ENCODE measurements at regions not wholly inside any gene's neighbourhood (a gene's known extent, or its start where the extent isn't known, plus 50 kb on each side); places are given as distances from the start of the nearest gene placed in this dataset.

DNA sequence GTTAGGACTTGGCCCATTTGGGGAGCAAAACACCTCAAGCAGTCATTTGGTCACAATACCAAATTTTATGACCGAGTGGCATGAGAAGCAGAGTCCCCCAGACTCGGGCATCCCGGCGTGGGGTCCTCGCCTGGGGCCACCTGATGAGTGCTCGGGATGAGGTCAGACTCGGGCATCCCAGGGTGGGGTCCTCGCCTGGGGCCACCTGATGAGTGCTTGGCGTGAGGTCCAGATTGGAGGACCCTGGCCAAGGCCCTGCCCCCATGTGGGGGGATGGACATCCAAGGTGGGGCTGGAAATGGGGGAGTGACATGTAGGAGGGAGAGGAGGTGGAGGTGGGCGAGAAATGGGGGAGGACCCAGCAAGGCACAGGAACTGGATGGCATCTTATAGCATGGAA, 56.1 kb upstream of the CST7 start:
- no peaks in the 10 kb centered on the region for H3K79me2 ChIP-seq (ENCODE audit: insufficient read depth, low read length)
- Mint-ChIP-seq H3K9me3 (peaks cover 10 to 40% (median 19%) of the 10 kb centered on the region in 7 donors), H3K27me3 (ENCODE audit: low read depth in 3 of 3) (peaks cover 0 to 4% (median 0%) of the 10 kb centered on the region in 3 donors), H3K4me3 (no peak overlapping the region), H3K27ac (no peak overlapping the region), H3K36me3 (no peaks in the 10 kb centered on the region), H3K4me1 (no peaks in the 10 kb centered on the region)
- no peak overlapping the region for H2AFZ ChIP-seq (ENCODE audit: insufficient read depth, low read depth, low read length, poor library complexity, severe bottlenecking)
- H3K9me3 ChIP-seq (replicated peaks in 1 of 2; ENCODE audit: control insufficient read depth in 1 of 2, insufficient read depth in 1 of 2, low read length in 2 of 2) = peaks cover 6 to 40% of the 10 kb centered on the region in 2 donors
- H3K36me3 ChIP-seq (replicated peaks in 1 of 2; ENCODE audit: control insufficient read depth in 1 of 2, insufficient read depth in 2 of 2, low read length in 2 of 2) = no peaks in the 10 kb centered on the region
- no peak overlapping the region for H3K4me3 ChIP-seq (replicated peaks in 1 of 3; ENCODE audit: low read depth in 2 of 3, low read length in 3 of 3)
- H3K27ac ChIP-seq (ENCODE audit: low read depth in 1 of 2, low read length in 2 of 2) = no peak overlapping the region
- no peaks in the 10 kb centered on the region for H3K27me3 ChIP-seq (ENCODE audit: control insufficient read depth in 2 of 2, insufficient read depth in 2 of 2, low read length in 2 of 2)
- DNase-seq = no peak
- TF ChIP-seq, protein P1, sequence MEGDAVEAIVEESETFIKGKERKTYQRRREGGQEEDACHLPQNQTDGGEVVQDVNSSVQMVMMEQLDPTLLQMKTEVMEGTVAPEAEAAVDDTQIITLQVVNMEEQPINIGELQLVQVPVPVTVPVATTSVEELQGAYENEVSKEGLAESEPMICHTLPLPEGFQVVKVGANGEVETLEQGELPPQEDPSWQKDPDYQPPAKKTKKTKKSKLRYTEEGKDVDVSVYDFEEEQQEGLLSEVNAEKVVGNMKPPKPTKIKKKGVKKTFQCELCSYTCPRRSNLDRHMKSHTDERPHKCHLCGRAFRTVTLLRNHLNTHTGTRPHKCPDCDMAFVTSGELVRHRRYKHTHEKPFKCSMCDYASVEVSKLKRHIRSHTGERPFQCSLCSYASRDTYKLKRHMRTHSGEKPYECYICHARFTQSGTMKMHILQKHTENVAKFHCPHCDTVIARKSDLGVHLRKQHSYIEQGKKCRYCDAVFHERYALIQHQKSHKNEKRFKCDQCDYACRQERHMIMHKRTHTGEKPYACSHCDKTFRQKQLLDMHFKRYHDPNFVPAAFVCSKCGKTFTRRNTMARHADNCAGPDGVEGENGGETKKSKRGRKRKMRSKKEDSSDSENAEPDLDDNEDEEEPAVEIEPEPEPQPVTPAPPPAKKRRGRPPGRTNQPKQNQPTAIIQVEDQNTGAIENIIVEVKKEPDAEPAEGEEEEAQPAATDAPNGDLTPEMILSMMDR (IDR thresholded peaks at IDR 0.05) = no peak
- no peaks in the 10 kb centered on the region for H3K4me1 ChIP-seq (ENCODE audit: control insufficient read depth in 1 of 2, insufficient read depth in 2 of 2, low read length in 2 of 2)
- 95% methylated on average over 8 of the region's 10 CpGs for WGBS (ENCODE audit: insufficient coverage)
- intact Hi-C loops (cut with micrococcal nuclease) = no loop called here
- H3K4me2 ChIP-seq (replicated peaks; ENCODE audit: extremely low read depth, low read length, poor library complexity, severe bottlenecking) = no peak overlapping the region
- no peaks in the 10 kb centered on the region for H4K20me1 ChIP-seq (ENCODE audit: insufficient read depth, low read length)
- H3K9ac ChIP-seq (ENCODE audit: insufficient read depth, low read length, poor library complexity, severe bottlenecking) = no peak overlapping the region

- intact Hi-C loops (cut with micrococcal nuclease) = no loop called here
- H3K27me3 ChIP-seq (ENCODE audit: control insufficient read depth in 2 of 2, insufficient read depth in 2 of 2, low read length in 2 of 2) = no peaks in the 10 kb centered on the region
These were observed 54.6 kb upstream of the CST7 start for GRCh38 chr20:24894488-24894887.

More at GRCh38 chr20:24894488-24894887, 54.6 kb upstream of the CST7 start:
- Mint-ChIP-seq H3K4me3 (no peak overlapping the region), H3K4me1 (no peaks in the 10 kb centered on the region), H3K27me3 (ENCODE audit: low read depth in 3 of 3) (peaks cover 0 to 4% (median 1%) of the 10 kb centered on the region in 3 donors), H3K36me3 (no peaks in the 10 kb centered on the region), H3K27ac (no peak overlapping the region), H3K9me3 (peaks cover 21 to 46% (median 31%) of the 10 kb centered on the region in 7 donors)
- H3K4me1 ChIP-seq (ENCODE audit: control insufficient read depth in 1 of 2, insufficient read depth in 2 of 2, low read length in 2 of 2) = no peaks in the 10 kb centered on the region
- no peak overlapping the region for H3K27ac ChIP-seq (ENCODE audit: low read depth in 1 of 2, low read length in 2 of 2)
- no peak overlapping the region for H2AFZ ChIP-seq (ENCODE audit: insufficient read depth, low read depth, low read length, poor library complexity, severe bottlenecking)
- no peak overlapping the region for H3K4me2 ChIP-seq (replicated peaks; ENCODE audit: extremely low read depth, low read length, poor library complexity, severe bottlenecking)
- no peak for DNase-seq
- no peak overlapping the region for H3K9ac ChIP-seq (ENCODE audit: insufficient read depth, low read length, poor library complexity, severe bottlenecking)
- no peaks in the 10 kb centered on the region for H3K79me2 ChIP-seq (ENCODE audit: insufficient read depth, low read length)
- 100% methylated on average over 1 of the region's 4 CpGs for WGBS (ENCODE audit: insufficient coverage)
- no peaks in the 10 kb centered on the region for H4K20me1 ChIP-seq (ENCODE audit: insufficient read depth, low read length)
- H3K4me3 ChIP-seq (replicated peaks in 1 of 3; ENCODE audit: low read depth in 2 of 3, low read length in 3 of 3) = no peak overlapping the region
- no peaks in the 10 kb centered on the region for H3K36me3 ChIP-seq (replicated peaks in 1 of 2; ENCODE audit: control insufficient read depth in 1 of 2, insufficient read depth in 2 of 2, low read length in 2 of 2)
- peaks cover 20 to 55% of the 10 kb centered on the region in 2 donors for H3K9me3 ChIP-seq (replicated peaks in 1 of 2; ENCODE audit: control insufficient read depth in 1 of 2, insufficient read depth in 1 of 2, low read length in 2 of 2)
- TF ChIP-seq, protein P1 (IDR thresholded peaks at IDR 0.05) = no peak

Measured in CD14-positive monocyte (primary cell).